Aorta (tissue), 5 donors: ENCODE measurements at regions not wholly inside any gene's neighbourhood (a gene's known extent, or its start where the extent isn't known, plus 50 kb on each side); places are given as distances from the start of the nearest gene placed in this dataset.

Experiments used
- ATAC-seq: fragments of 200-7000 bp; cut with Tn5 transposase; one replicate; pipeline ENCODE4 v1.9.1; 2022; ENCODE audit warnings: moderate library complexity; ENCODE audit not compliant: low FRiP score
- DNase-seq, 2 donors: peaks; one replicate each; pipeline ENCODE4 v3.0.0-alpha.2; 2020
- H3K27ac ChIP-seq, 2 donors: one replicate each; pipeline ENCODE4 v1.5.1; 2013; ENCODE audit warnings: low read length in 2 of 2, mild to moderate bottlenecking in 2 of 2, moderate library complexity in 2 of 2, control low read depth in 1 of 2, inconsistent platforms in 1 of 2, low read depth in 1 of 2
- H3K27me3 ChIP-seq, 2 donors: one replicate each; pipeline ENCODE4 v1.6.1; 2013; ENCODE audit warnings: control low read depth in 1 of 2, low read length in 1 of 2, mild to moderate bottlenecking in 1 of 2, moderate library complexity in 1 of 2; ENCODE audit not compliant: insufficient read depth in 2 of 2, control insufficient read depth in 1 of 2
- H3K36me3 ChIP-seq, 2 donors: one replicate each; pipeline ENCODE4 v1.6.1; 2013; ENCODE audit warnings: control low read depth in 1 of 2, low read length in 1 of 2, mild to moderate bottlenecking in 1 of 2; ENCODE audit not compliant: insufficient read depth in 2 of 2, control insufficient read depth in 1 of 2
- H3K4me1 ChIP-seq, 2 donors: one replicate each; pipeline ENCODE4 v1.6.1; 2013; ENCODE audit warnings: low read length in 2 of 2, control low read depth in 1 of 2, mild to moderate bottlenecking in 1 of 2, moderate library complexity in 1 of 2; ENCODE audit not compliant: insufficient read depth in 2 of 2, control insufficient read depth in 1 of 2
- H3K4me3 ChIP-seq, 2 donors: one replicate each; pipeline ENCODE4 v1.5.1; 2013; ENCODE audit warnings: low read length in 2 of 2, control low read depth in 1 of 2, mild to moderate bottlenecking in 1 of 2
- H3K9me3 ChIP-seq: one replicate; pipeline ENCODE4 v1.6.1; 2013; ENCODE audit warnings: mild to moderate bottlenecking, low read length; ENCODE audit not compliant: control insufficient read depth
- WGBS, 2 donors: extraction: QIAGEN DNeasy Blood & Tissue Kit; methylation state at CpG; one replicate each; pipeline ENCODE4 v1.1.7; 2013; 5-methylcytosine and 5-hydroxymethylcytosine counted together
- intact Hi-C, 2 donors: fragments of 100-400 bp; cut with DNase I; formaldehyde crosslinking; loops; one replicate each; pipeline versions ENCODE4 v1.14.2 to v1.15.0; 2022
- donor health status: healthy with polysubstance abuse.
- donor health status: Bipolar disorder and iron deficiency.
- donor health status: DM: no; HTN: no; CAD: no.
- donor health status: DM: no; HTN: no; CAD: no.
- donor health status: DM: yes; HTN: yes; CAD: no.

- DNase-seq, result no peak
- 46 to 57% methylated on average over 1 of the region's 1 CpG for WGBS, 2 donors
- no peak overlapping the region for H3K27ac ChIP-seq
- H3K4me1 ChIP-seq, result no peaks in the 10 kb centered on the region
- H3K4me3 ChIP-seq, result no peak overlapping the region
- no peaks in the 10 kb centered on the region for H3K27me3 ChIP-seq
- ATAC-seq, result no peak
- H3K9me3 ChIP-seq, result no peaks in the 10 kb centered on the region
- intact Hi-C loops, result no loop called here
- no peaks in the 10 kb centered on the region for H3K36me3 ChIP-seq
These were observed 137.6 kb downstream of the GOLIM4 start for GRCh38 chr3:167958141-167958540.

- Histone ChIP-seq H3K27me3 (no peaks in the 10 kb centered on the region), H3K27ac (no peak overlapping the region), H3K4me1 (no peaks in the 10 kb centered on the region), H3K9me3 (no peaks in the 10 kb centered on the region), H3K36me3 (no peaks in the 10 kb centered on the region), H3K4me3 (no peak overlapping the region)
- ATAC-seq (no peak), DNase-seq (no peak)
- WGBS, 2 donors, result 60 to 66% methylated on average over 4 of the region's 4 CpGs
- intact Hi-C loops, result no loop called here
These were observed 142.8 kb downstream of the GOLIM4 start for GRCh38 chr3:167952969-167953368.

GRCh38 chr3:167950212-167950611 lies 145.5 kb downstream of the GOLIM4 start:
- Histone ChIP-seq H3K4me1 (no peaks in the 10 kb centered on the region), H3K27me3 (no peaks in the 10 kb centered on the region), H3K9me3 (no peaks in the 10 kb centered on the region), H3K27ac (no peak overlapping the region), H3K36me3 (no peaks in the 10 kb centered on the region), H3K4me3 (no peak overlapping the region)
- intact Hi-C loops, result no loop called here
- DNase-seq (no peak), ATAC-seq (no peak)
- 84 to 87% methylated on average over 5 of the region's 5 CpGs for WGBS, 2 donors

- peaks cover 0 to 1% of the 10 kb centered on the region in 2 donors for H3K27me3 ChIP-seq
- peaks cover 4% of the 10 kb centered on the region for H3K9me3 ChIP-seq
- peak; percentile 79 for ATAC-seq
- H3K27ac ChIP-seq, result no peak overlapping the region
- intact Hi-C loops, result no loop called here
- H3K36me3 ChIP-seq, result no peaks in the 10 kb centered on the region
- no peaks in the 10 kb centered on the region for H3K4me1 ChIP-seq
- DNase-seq, result peak in 1 of 2 donors; percentile 71
- no peak overlapping the region for H3K4me3 ChIP-seq
- 65 to 67% methylated on average over 7 of the region's 7 CpGs for WGBS, 2 donors
These were observed 154.3 kb downstream of the GOLIM4 start for GRCh38 chr3:167941234-167941995.

- no peak overlapping the region for H3K4me3 ChIP-seq
- 67 to 73% methylated on average over 3 of the region's 3 CpGs for WGBS, 2 donors
- intact Hi-C loops, result no loop called here
- no peaks in the 10 kb centered on the region for H3K36me3 ChIP-seq
- H3K27me3 ChIP-seq, result peaks cover 0 to 1% of the 10 kb centered on the region in 2 donors
- DNase-seq (no peak), ATAC-seq (no peak)
- peaks cover 4% of the 10 kb centered on the region for H3K9me3 ChIP-seq
- H3K4me1 ChIP-seq, result no peaks in the 10 kb centered on the region
- H3K27ac ChIP-seq, result no peak overlapping the region
These were observed 155.5 kb downstream of the GOLIM4 start for GRCh38 chr3:167940241-167940640.

- peaks cover 0 to 1% of the 10 kb centered on the region in 2 donors for H3K27me3 ChIP-seq
- no peak overlapping the region for H3K4me3 ChIP-seq
- H3K36me3 ChIP-seq, result no peaks in the 10 kb centered on the region
- peaks cover 2% of the 10 kb centered on the region for H3K9me3 ChIP-seq
- ATAC-seq (no peak), DNase-seq (no peak)
- no peaks in the 10 kb centered on the region for H3K4me1 ChIP-seq
- no peak overlapping the region for H3K27ac ChIP-seq
- intact Hi-C loops, result no loop called here
These were observed 157.2 kb downstream of the GOLIM4 start for GRCh38 chr3:167938516-167938915.

- 59 to 67% methylated on average over 6 of the region's 6 CpGs for WGBS, 2 donors
- H3K4me1 ChIP-seq, result no peaks in the 10 kb centered on the region
- no peaks in the 10 kb centered on the region for H3K36me3 ChIP-seq
- DNase-seq (no peak), ATAC-seq (no peak)
- intact Hi-C loops, result no loop called here
- peaks cover 2% of the 10 kb centered on the region for H3K9me3 ChIP-seq
- H3K4me3 ChIP-seq, result no peak overlapping the region
- peaks cover 0 to 1% of the 10 kb centered on the region in 2 donors for H3K27me3 ChIP-seq
- no peak overlapping the region for H3K27ac ChIP-seq
These were observed 159.7 kb downstream of the GOLIM4 start for GRCh38 chr3:167936019-167936418.

GRCh38 chr3:167930453-167930852 lies 165.3 kb downstream of the GOLIM4 start:
- no peak for DNase-seq
- Histone ChIP-seq H3K4me3 (no peak overlapping the region), H3K36me3 (no peaks in the 10 kb centered on the region), H3K27ac (no peak overlapping the region), H3K27me3 (no peaks in the 10 kb centered on the region), H3K9me3 (no peaks in the 10 kb centered on the region), H3K4me1 (no peaks in the 10 kb centered on the region)
- 94% methylated on average over 1 of the region's 1 CpG for WGBS, 2 donors
- ATAC-seq, result no peak
- intact Hi-C loops, result no loop called here

GRCh38 chr3:167929968-167930367 lies 165.8 kb downstream of the GOLIM4 start:
- H3K27ac ChIP-seq, result no peak overlapping the region
- WGBS, 2 donors, result 54 to 73% methylated on average over 3 of the region's 3 CpGs
- H3K4me3 ChIP-seq, result no peak overlapping the region
- intact Hi-C loops, result no loop called here
- H3K27me3 ChIP-seq, result no peaks in the 10 kb centered on the region
- ATAC-seq (no peak), DNase-seq (no peak)
- H3K9me3 ChIP-seq, result no peaks in the 10 kb centered on the region
- H3K4me1 ChIP-seq, result no peaks in the 10 kb centered on the region
- H3K36me3 ChIP-seq, result no peaks in the 10 kb centered on the region
